ENCODE measurements at regions not wholly inside any gene's neighbourhood (a gene's known extent, or its start where the extent isn't known, plus 50 kb on each side); places are given as distances from the start of the nearest gene placed in this dataset.

- DNase-seq: no peak
These were observed 1201.6 kb upstream of the NUDT12 start for GRCh38 chr5:104764197-104764596.

- DNase-seq: no peak
These were observed 1200.6 kb upstream of the NUDT12 start for GRCh38 chr5:104763216-104763615.

- no peak for DNase-seq
These were observed 1195.3 kb upstream of the NUDT12 start for GRCh38 chr5:104757915-104758314.

GRCh38 chr5:104755806-104756205, 1193.2 kb upstream of the NUDT12 start:
- no peak for DNase-seq

GRCh38 chr5:104754311-104754995, 1191.9 kb upstream of the NUDT12 start:
- no peak for DNase-seq

GRCh38 chr5:104751969-104752368, 1189.4 kb upstream of the NUDT12 start:
- DNase-seq: no peak

GRCh38 chr5:104739905-104740304, 1177.3 kb upstream of the NUDT12 start:
- DNase-seq: no peak

GRCh38 chr5:104739503-104739902, 1176.9 kb upstream of the NUDT12 start:
- no peak for DNase-seq

- DNase-seq: no peak
These were observed 1173.5 kb upstream of the NUDT12 start for GRCh38 chr5:104736073-104736472.

GRCh38 chr5:104734046-104734445, 1171.5 kb upstream of the NUDT12 start:
- DNase-seq: no peak

- DNase-seq: no peak
These were observed 1170.6 kb upstream of the NUDT12 start for GRCh38 chr5:104733063-104733669.

- DNase-seq: no peak
These were observed 1168.7 kb upstream of the NUDT12 start for GRCh38 chr5:104731331-104731730.

GRCh38 chr5:104708027-104708426, 1145.4 kb upstream of the NUDT12 start:
- no peak for DNase-seq

- no peak for DNase-seq
These were observed 1144.0 kb upstream of the NUDT12 start for GRCh38 chr5:104706600-104706999.

- no peak for DNase-seq
These were observed 1139.6 kb upstream of the NUDT12 start for GRCh38 chr5:104702212-104702611.

- DNase-seq: no peak
These were observed 1136.8 kb upstream of the NUDT12 start for GRCh38 chr5:104699438-104699837.

GRCh38 chr5:104661256-104661655, 1098.7 kb upstream of the NUDT12 start:
- DNase-seq: no peak

- no peak for DNase-seq
These were observed 1096.9 kb upstream of the NUDT12 start for GRCh38 chr5:104659497-104659896.

- no peak for DNase-seq
These were observed 1089.8 kb upstream of the NUDT12 start for GRCh38 chr5:104652271-104652861.

- no peak for DNase-seq
These were observed 1087.9 kb upstream of the NUDT12 start for GRCh38 chr5:104650313-104651055.

GRCh38 chr5:104646416-104646815, 1083.8 kb upstream of the NUDT12 start:
- DNase-seq: no peak

GRCh38 chr5:104643320-104643719, 1080.7 kb upstream of the NUDT12 start:
- DNase-seq: no peak

- no peak for DNase-seq
These were observed 1072.6 kb upstream of the NUDT12 start for GRCh38 chr5:104635227-104635626.

- no peak for DNase-seq
These were observed 1066.3 kb upstream of the NUDT12 start for GRCh38 chr5:104628911-104629310.
